Stimulated activated CD4-positive, alpha-beta T cell treated with anti-CD3 and anti-CD28 coated beads, TNF-alpha, amount 100 ng/mL, for 4 hours (primary cell): ENCODE measurements at regions not wholly inside any gene's neighbourhood (a gene's known extent, or its start where the extent isn't known, plus 50 kb on each side); places are given as distances from the start of the nearest gene placed in this dataset.
A peak's percentile ranks its signal among the peaks of the same experiment; 100 is the strongest.
"Not testable (repeated sequence)": the region's sequence is repeated elsewhere in the genome, so short reads cannot be mapped to it uniquely, and the experiment has no call there.

Source experiments
- DNase-seq, 3 experiments: peaks; one replicate each; pipeline ENCODE4 v3.0.0-alpha.2; 2020; ENCODE audit warnings: low read depth in 3 of 3

- DNase-seq, result not testable (repeated sequence)
Measured at GRCh38 chr1:243074224-243074623, 180.9 kb downstream of the CEP170 start.

- DNase-seq, result not testable (repeated sequence)
Measured at GRCh38 chr1:243067056-243067455, 188.0 kb downstream of the CEP170 start.

GRCh38 chr1:243061965-243062364, 193.1 kb downstream of the CEP170 start:
- not testable (repeated sequence) for DNase-seq

GRCh38 chr1:243055510-243055909, 199.6 kb downstream of the CEP170 start:
- not testable (repeated sequence) for DNase-seq

- DNase-seq, result not testable (repeated sequence)
Measured at GRCh38 chr1:243055091-243055490, 200.0 kb downstream of the CEP170 start.

- not testable (repeated sequence) for DNase-seq
Measured at GRCh38 chr1:243054681-243055080, 200.4 kb downstream of the CEP170 start.

- not testable (repeated sequence) for DNase-seq
Measured at GRCh38 chr1:243053048-243053447, 202.0 kb downstream of the CEP170 start.

- not testable (repeated sequence) for DNase-seq
Measured at GRCh38 chr1:243050613-243051012, 204.5 kb downstream of the CEP170 start.

- not testable (repeated sequence) for DNase-seq
Measured at GRCh38 chr1:243049716-243050115, 205.4 kb downstream of the CEP170 start.

GRCh38 chr1:243021365-243021764, 233.7 kb downstream of the CEP170 start:
- DNase-seq, result not testable (repeated sequence)

- peak in 2 of 3 experiments; percentile 1 to 3 for DNase-seq
Measured at GRCh38 chr1:243019030-243019635, 235.9 kb downstream of the CEP170 start.

- DNase-seq, result not testable (repeated sequence)
Measured at GRCh38 chr1:243010719-243011118, 244.4 kb downstream of the CEP170 start.

GRCh38 chr1:243001003-243001402, 254.1 kb downstream of the CEP170 start:
- not testable (repeated sequence) for DNase-seq

GRCh38 chr1:242992776-242993175, 262.3 kb downstream of the CEP170 start:
- DNase-seq, result not testable (repeated sequence)

GRCh38 chr1:242985096-242985495, 270.0 kb downstream of the CEP170 start:
- DNase-seq, result not testable (repeated sequence)

GRCh38 chr1:242973341-242973740, 281.7 kb downstream of the CEP170 start:
- DNase-seq, result not testable (repeated sequence)

- DNase-seq, result no peak
Measured at GRCh38 chr1:242966892-242967291, 288.2 kb downstream of the CEP170 start.

GRCh38 chr1:242959397-242959796, 295.7 kb downstream of the CEP170 start:
- DNase-seq, result not testable (repeated sequence)

- not testable (repeated sequence) for DNase-seq
Measured at GRCh38 chr1:242954945-242955344, 300.1 kb downstream of the CEP170 start.

- DNase-seq, result no peak
Measured at GRCh38 chr1:242946206-242946605, 308.9 kb downstream of the CEP170 start.

- not testable (repeated sequence) for DNase-seq
Measured at GRCh38 chr1:242936725-242937124, 318.4 kb downstream of the CEP170 start.

GRCh38 chr1:242924717-242925116, 330.4 kb downstream of the CEP170 start:
- not testable (repeated sequence) for DNase-seq

GRCh38 chr1:242923603-242924002, 331.5 kb downstream of the CEP170 start:
- not testable (repeated sequence) for DNase-seq

- not testable (repeated sequence) for DNase-seq
Measured at GRCh38 chr1:242914729-242915128, 340.4 kb downstream of the CEP170 start.
